Fibroblast of lung (primary cell): ENCODE measurements at regions not wholly inside any gene's neighbourhood (a gene's known extent, or its start where the extent isn't known, plus 50 kb on each side); places are given as distances from the start of the nearest gene placed in this dataset.

Source experiments
- DNase-seq, 2 donors: peaks; one replicate each; pipeline versions ENCODE4 v3.0.0 to v3.0.0-alpha.2; 2010; ENCODE audit warnings: low read depth in 2 of 2
- H2AFZ ChIP-seq: 2 replicates; pipeline ENCODE4 v1.5.1; 2012; ENCODE audit warnings: low read length, control low read depth, inconsistent platforms
- H3K27ac ChIP-seq: 2 replicates; pipeline ENCODE4 v1.5.1; 2011; ENCODE audit warnings: low read length, control low read depth; ENCODE audit not compliant: insufficient read depth
- H3K27me3 ChIP-seq: 2 replicates; pipeline ENCODE4 v1.5.1; 2011; ENCODE audit warnings: mild to moderate bottlenecking, low read length; ENCODE audit not compliant: control insufficient read depth, insufficient read depth
- H3K36me3 ChIP-seq: 2 replicates; pipeline ENCODE4 v1.5.1; 2011; ENCODE audit warnings: low read length; ENCODE audit not compliant: control insufficient read depth, insufficient read depth
- H3K4me1 ChIP-seq: 2 replicates; pipeline ENCODE4 v1.5.1; 2011; ENCODE audit warnings: low read length; ENCODE audit not compliant: control insufficient read depth, insufficient read depth; ENCODE audit errors: extremely low read depth
- H3K4me2 ChIP-seq: 2 replicates; pipeline ENCODE4 v1.5.1; 2011; ENCODE audit warnings: low read length, control low read depth; ENCODE audit not compliant: insufficient read depth; ENCODE audit errors: extremely low read depth
- H3K4me3 ChIP-seq, 4 experiments: fragments of 200-600 bp in 1 of 4; sonication (generic) in 1 of 4; replicated peaks in 1 of 4; 2 replicates each; pipeline ENCODE4 v1.5.1; 2011 to 2016; ENCODE audit warnings: low read length in 4 of 4, low read depth in 3 of 4, mild to moderate bottlenecking in 3 of 4, control low read depth in 2 of 4, inconsistent platforms in 1 of 4, mixed read lengths in 1 of 4; ENCODE audit not compliant: insufficient read depth in 1 of 4; ENCODE audit errors: control extremely low read depth in 1 of 4
- H3K79me2 ChIP-seq: 2 replicates; pipeline ENCODE4 v1.5.1; 2012; ENCODE audit warnings: mild to moderate bottlenecking, low read length, inconsistent platforms; ENCODE audit not compliant: control insufficient read depth, insufficient read depth
- H3K9ac ChIP-seq: 2 replicates; pipeline ENCODE4 v1.5.1; 2011; ENCODE audit warnings: mild to moderate bottlenecking, low read length, control low read depth; ENCODE audit not compliant: insufficient read depth
- H3K9me3 ChIP-seq: 2 replicates; pipeline ENCODE4 v1.5.1; 2012; ENCODE audit warnings: low read depth, low read length; ENCODE audit not compliant: control insufficient read depth, insufficient read depth
- H4K20me1 ChIP-seq: 2 replicates; pipeline ENCODE4 v1.5.1; 2011; ENCODE audit warnings: low read length; ENCODE audit not compliant: control insufficient read depth, insufficient read depth; ENCODE audit errors: extremely low read depth
- CTCF ChIP-seq, 2 donors: IDR thresholded peaks in 1 of 2; conservative IDR thresholded peaks in 1 of 2; 1 replicate in 1 of 2; 2 replicates in 1 of 2; pipeline ENCODE4 v1.5.1; 2011 to 2012; ENCODE audit warnings: low read length in 2 of 2, control low read depth in 1 of 2, inconsistent platforms in 1 of 2, low read depth in 1 of 2, mild to moderate bottlenecking in 1 of 2
- EZH2 ChIP-seq: IDR thresholded peaks from 2 replicates; pipeline ENCODE4 v1.5.1; 2012; ENCODE audit warnings: low read length, control low read depth, mild to moderate bottlenecking; ENCODE audit errors: missing control alignments

- Histone ChIP-seq H2AFZ (no peak overlapping the region), H4K20me1 (no peaks in the 10 kb centered on the region), H3K9me3 (no peaks in the 10 kb centered on the region), H3K9ac (no peak overlapping the region), H3K27me3 (no peaks in the 10 kb centered on the region), H3K27ac (no peak overlapping the region), H3K4me2 (no peak overlapping the region), H3K36me3 (no peaks in the 10 kb centered on the region), H3K4me3 (no peak overlapping the region), H3K79me2 (no peaks in the 10 kb centered on the region), H3K4me1 (no peaks in the 10 kb centered on the region)
- no peak for TF ChIP-seq EZH2
- TF ChIP-seq CTCF (conservative IDR thresholded peaks at IDR 0.05 in 1 of 2, IDR thresholded peaks at IDR 0.05 in 1 of 2; ENCODE audit: low read depth in 1 of 2, low read length in 2 of 2): no peak
- DNase-seq: peak in 1 of 2 donors; percentile 2
These were observed 121.9 kb upstream of the ANK2 start for GRCh38 chr4:112927544-112927943.

GRCh38 chr4:112931001-112931400 lies 118.5 kb upstream of the ANK2 start:
- no peak for DNase-seq
- Histone ChIP-seq H3K9me3 (no peaks in the 10 kb centered on the region), H3K27me3 (no peaks in the 10 kb centered on the region), H3K79me2 (no peaks in the 10 kb centered on the region), H4K20me1 (no peaks in the 10 kb centered on the region), H3K4me3 (no peak overlapping the region), H3K36me3 (no peaks in the 10 kb centered on the region), H3K4me1 (no peaks in the 10 kb centered on the region), H3K9ac (no peak overlapping the region), H3K27ac (no peak overlapping the region), H3K4me2 (no peak overlapping the region), H2AFZ (no peak overlapping the region)
- TF ChIP-seq EZH2 (no peak), CTCF (conservative IDR thresholded peaks at IDR 0.05 in 1 of 2, IDR thresholded peaks at IDR 0.05 in 1 of 2; ENCODE audit: low read depth in 1 of 2, low read length in 2 of 2) (no peak)

GRCh38 chr4:112933790-112934189 lies 115.7 kb upstream of the ANK2 start:
- Histone ChIP-seq H3K79me2 (no peaks in the 10 kb centered on the region), H3K27me3 (no peaks in the 10 kb centered on the region), H3K27ac (no peak overlapping the region), H3K36me3 (no peaks in the 10 kb centered on the region), H3K4me3 (no peak overlapping the region), H2AFZ (no peak overlapping the region), H3K9me3 (no peaks in the 10 kb centered on the region), H3K4me1 (no peaks in the 10 kb centered on the region), H3K9ac (no peak overlapping the region), H4K20me1 (no peaks in the 10 kb centered on the region), H3K4me2 (no peak overlapping the region)
- TF ChIP-seq EZH2: no peak
- no peak for TF ChIP-seq CTCF (conservative IDR thresholded peaks at IDR 0.05 in 1 of 2, IDR thresholded peaks at IDR 0.05 in 1 of 2; ENCODE audit: low read depth in 1 of 2, low read length in 2 of 2)
- no peak for DNase-seq
